ENCODE measurements at regions not wholly inside any gene's neighbourhood (a gene's known extent, or its start where the extent isn't known, plus 50 kb on each side); places are given as distances from the start of the nearest gene placed in this dataset.

DNA sequence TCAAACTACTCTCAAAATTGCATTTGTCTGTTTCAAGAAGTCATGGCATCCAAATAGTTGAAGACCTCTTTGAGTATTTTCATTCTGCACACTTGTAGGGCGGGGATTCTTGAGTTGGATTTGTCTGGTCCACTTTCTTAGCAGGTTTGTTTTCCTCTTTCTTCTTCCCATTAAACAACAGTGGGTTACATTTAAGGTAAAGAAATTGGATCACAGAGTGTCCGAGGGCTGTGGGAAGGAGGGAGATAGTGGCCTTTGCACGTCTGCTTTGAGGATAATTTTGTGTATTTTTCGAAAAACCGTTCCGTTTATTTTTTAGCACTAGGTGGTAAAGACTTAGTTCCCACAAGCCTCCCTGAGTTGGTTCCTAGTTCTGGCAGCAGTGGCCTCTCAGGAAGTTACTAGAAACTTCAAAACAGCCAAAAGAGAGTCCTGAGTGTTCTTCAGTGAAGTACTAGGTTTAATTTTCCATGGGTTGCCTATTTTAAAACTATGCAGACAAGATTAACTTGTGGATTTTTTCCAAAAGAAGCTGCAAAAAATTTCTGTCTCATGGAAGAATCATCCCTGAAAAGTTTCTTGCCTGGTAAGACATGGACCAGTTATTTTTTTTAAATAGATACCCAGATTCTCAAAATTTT lies 107.9 kb downstream of the CDC42EP3 start:
- peaks cover 0 to 4% (median 0%) of the 10 kb centered on the region in 3 donors for H3K4me1 ChIP-seq (ENCODE audit: control insufficient read depth in 3 of 3, insufficient read depth in 3 of 3, low read length in 3 of 3)
- H3K9me3 ChIP-seq (ENCODE audit: control insufficient read depth in 3 of 3, low read length in 3 of 3), result no peaks in the 10 kb centered on the region
- no peak overlapping the region for H3K4me3 ChIP-seq (ENCODE audit: low read length in 3 of 3)
- H3K9ac ChIP-seq (ENCODE audit: low read depth in 1 of 3, low read length in 3 of 3), result no peak overlapping the region
- no peak overlapping the region for H3K27ac ChIP-seq (ENCODE audit: low read depth, low read length)
- H3K36me3 ChIP-seq (ENCODE audit: control insufficient read depth in 3 of 3, insufficient read depth in 3 of 3, low read length in 3 of 3), result no peaks in the 10 kb centered on the region
- no peaks in the 10 kb centered on the region for H3K27me3 ChIP-seq (ENCODE audit: control insufficient read depth in 3 of 3, insufficient read depth in 3 of 3, low read length in 3 of 3)

- H3K9ac ChIP-seq (ENCODE audit: low read depth in 1 of 3, low read length in 3 of 3), result no peak overlapping the region
- H3K36me3 ChIP-seq (ENCODE audit: control insufficient read depth in 3 of 3, insufficient read depth in 3 of 3, low read length in 3 of 3), result no peaks in the 10 kb centered on the region
- no peak overlapping the region for H3K27ac ChIP-seq (ENCODE audit: low read depth, low read length)
- no peak overlapping the region for H3K4me3 ChIP-seq (ENCODE audit: low read length in 3 of 3)
- H3K4me1 ChIP-seq (ENCODE audit: control insufficient read depth in 3 of 3, insufficient read depth in 3 of 3, low read length in 3 of 3), result peaks cover 0 to 4% (median 0%) of the 10 kb centered on the region in 3 donors
- H3K9me3 ChIP-seq (ENCODE audit: control insufficient read depth in 3 of 3, low read length in 3 of 3), result no peaks in the 10 kb centered on the region
- H3K27me3 ChIP-seq (ENCODE audit: control insufficient read depth in 3 of 3, insufficient read depth in 3 of 3, low read length in 3 of 3), result no peaks in the 10 kb centered on the region
These were observed 107.1 kb downstream of the CDC42EP3 start for GRCh38 chr2:37564356-37564755.

DNA sequence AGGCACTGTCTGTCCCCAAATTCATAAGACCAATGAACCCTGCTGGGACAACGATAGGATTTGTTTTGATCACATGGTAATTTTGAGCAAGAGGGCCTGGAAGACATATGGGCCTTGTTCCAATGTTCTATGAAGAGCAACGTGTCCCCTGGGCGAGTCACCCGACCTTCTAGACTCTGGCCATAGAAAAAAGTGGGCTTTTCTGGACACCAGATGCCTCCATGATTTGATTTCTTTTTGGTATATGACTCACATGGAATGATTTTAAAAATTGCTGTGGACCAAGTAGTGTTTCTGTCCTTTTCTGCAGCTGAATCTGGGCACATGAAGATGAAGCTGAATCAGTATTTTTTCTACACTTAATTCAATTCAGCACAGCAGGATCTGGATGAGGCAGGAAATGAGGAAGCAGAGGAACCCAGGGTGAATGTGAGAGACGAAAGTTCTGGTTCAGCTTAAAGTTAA lies 104.9 kb downstream of the CDC42EP3 start:
- Histone ChIP-seq H3K27ac (ENCODE audit: low read depth, low read length) (no peak overlapping the region), H3K9ac (ENCODE audit: low read depth in 1 of 3, low read length in 3 of 3) (no peak overlapping the region), H3K9me3 (ENCODE audit: control insufficient read depth in 3 of 3, low read length in 3 of 3) (no peaks in the 10 kb centered on the region), H3K36me3 (ENCODE audit: control insufficient read depth in 3 of 3, insufficient read depth in 3 of 3, low read length in 3 of 3) (no peaks in the 10 kb centered on the region), H3K27me3 (ENCODE audit: control insufficient read depth in 3 of 3, insufficient read depth in 3 of 3, low read length in 3 of 3) (no peaks in the 10 kb centered on the region), H3K4me3 (ENCODE audit: low read length in 3 of 3) (no peak overlapping the region), H3K4me1 (ENCODE audit: control insufficient read depth in 3 of 3, insufficient read depth in 3 of 3, low read length in 3 of 3) (peaks cover 2 to 11% (median 4%) of the 10 kb centered on the region in 3 donors)

DNA sequence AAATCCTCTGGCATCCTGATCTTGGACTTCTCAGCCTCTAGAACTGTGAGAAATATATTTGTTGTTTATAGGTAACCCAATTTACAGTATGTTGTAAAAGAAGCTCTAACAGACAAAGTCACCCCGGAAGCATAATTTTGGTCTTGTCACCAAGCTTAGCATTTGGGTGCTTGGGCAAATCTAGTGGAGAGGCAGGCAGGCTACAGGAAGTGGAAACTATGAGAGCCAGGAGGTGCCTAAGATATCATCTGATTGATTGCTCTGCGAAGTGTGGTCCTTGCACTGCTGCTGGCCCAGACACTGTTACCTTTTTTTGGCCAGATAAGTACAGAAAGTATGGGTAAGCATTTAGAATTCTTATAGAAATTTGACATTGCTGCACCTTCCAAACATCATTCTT lies 102.9 kb downstream of the CDC42EP3 start:
- H3K27me3 ChIP-seq (ENCODE audit: control insufficient read depth in 3 of 3, insufficient read depth in 3 of 3, low read length in 3 of 3), result no peaks in the 10 kb centered on the region
- no peaks in the 10 kb centered on the region for H3K9me3 ChIP-seq (ENCODE audit: control insufficient read depth in 3 of 3, low read length in 3 of 3)
- no peak overlapping the region for H3K9ac ChIP-seq (ENCODE audit: low read depth in 1 of 3, low read length in 3 of 3)
- peaks cover 2 to 11% (median 4%) of the 10 kb centered on the region in 3 donors for H3K4me1 ChIP-seq (ENCODE audit: control insufficient read depth in 3 of 3, insufficient read depth in 3 of 3, low read length in 3 of 3)
- H3K4me3 ChIP-seq (ENCODE audit: low read length in 3 of 3), result no peak overlapping the region
- H3K36me3 ChIP-seq (ENCODE audit: control insufficient read depth in 3 of 3, insufficient read depth in 3 of 3, low read length in 3 of 3), result no peaks in the 10 kb centered on the region
- no peak overlapping the region for H3K27ac ChIP-seq (ENCODE audit: low read depth, low read length)

- H3K4me1 ChIP-seq (ENCODE audit: control insufficient read depth in 3 of 3, insufficient read depth in 3 of 3, low read length in 3 of 3), result peaks cover 2 to 11% (median 4%) of the 10 kb centered on the region in 3 donors
- H3K27me3 ChIP-seq (ENCODE audit: control insufficient read depth in 3 of 3, insufficient read depth in 3 of 3, low read length in 3 of 3), result no peaks in the 10 kb centered on the region
- H3K27ac ChIP-seq (ENCODE audit: low read depth, low read length), result no peak overlapping the region
- no peaks in the 10 kb centered on the region for H3K9me3 ChIP-seq (ENCODE audit: control insufficient read depth in 3 of 3, low read length in 3 of 3)
- H3K36me3 ChIP-seq (ENCODE audit: control insufficient read depth in 3 of 3, insufficient read depth in 3 of 3, low read length in 3 of 3), result no peaks in the 10 kb centered on the region
- no peak overlapping the region for H3K9ac ChIP-seq (ENCODE audit: low read depth in 1 of 3, low read length in 3 of 3)
- H3K4me3 ChIP-seq (ENCODE audit: low read length in 3 of 3), result no peak overlapping the region
These were observed 102.2 kb downstream of the CDC42EP3 start for GRCh38 chr2:37569131-37569823.

DNA sequence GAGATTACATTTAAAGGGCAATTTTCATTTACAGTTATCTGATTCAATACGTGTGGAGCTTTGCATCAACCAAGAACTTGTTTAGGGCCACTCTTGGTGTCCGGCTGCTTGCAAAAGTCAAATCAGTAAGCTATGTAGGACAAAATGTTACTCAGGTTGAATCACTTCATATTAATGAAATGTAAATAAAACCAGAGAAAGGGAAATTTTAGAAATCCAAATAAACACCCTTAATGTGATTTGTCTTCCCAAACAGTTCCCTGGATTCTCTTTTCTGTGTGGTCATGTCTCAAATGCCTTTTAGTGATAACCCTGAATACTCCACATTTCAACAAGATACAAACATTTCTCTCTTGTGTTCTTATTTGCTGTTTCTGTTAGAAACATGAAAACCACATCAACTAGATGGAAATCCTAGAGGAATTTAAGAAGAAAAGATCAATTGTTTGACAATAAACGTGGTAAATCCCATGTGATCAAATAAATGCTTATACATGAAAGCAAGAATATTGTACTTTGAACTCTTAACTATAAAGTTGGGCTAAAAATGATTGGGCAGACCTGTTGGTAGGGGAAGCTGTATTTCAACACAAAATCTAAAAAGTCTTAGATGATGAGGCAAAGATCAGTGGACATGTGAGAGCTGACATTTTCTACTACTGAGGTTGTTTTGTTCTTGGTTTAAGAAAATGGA lies 101.3 kb downstream of the CDC42EP3 start:
- Histone ChIP-seq H3K27ac (ENCODE audit: low read depth, low read length) (no peak overlapping the region), H3K9ac (ENCODE audit: low read depth in 1 of 3, low read length in 3 of 3) (no peak overlapping the region)

DNA sequence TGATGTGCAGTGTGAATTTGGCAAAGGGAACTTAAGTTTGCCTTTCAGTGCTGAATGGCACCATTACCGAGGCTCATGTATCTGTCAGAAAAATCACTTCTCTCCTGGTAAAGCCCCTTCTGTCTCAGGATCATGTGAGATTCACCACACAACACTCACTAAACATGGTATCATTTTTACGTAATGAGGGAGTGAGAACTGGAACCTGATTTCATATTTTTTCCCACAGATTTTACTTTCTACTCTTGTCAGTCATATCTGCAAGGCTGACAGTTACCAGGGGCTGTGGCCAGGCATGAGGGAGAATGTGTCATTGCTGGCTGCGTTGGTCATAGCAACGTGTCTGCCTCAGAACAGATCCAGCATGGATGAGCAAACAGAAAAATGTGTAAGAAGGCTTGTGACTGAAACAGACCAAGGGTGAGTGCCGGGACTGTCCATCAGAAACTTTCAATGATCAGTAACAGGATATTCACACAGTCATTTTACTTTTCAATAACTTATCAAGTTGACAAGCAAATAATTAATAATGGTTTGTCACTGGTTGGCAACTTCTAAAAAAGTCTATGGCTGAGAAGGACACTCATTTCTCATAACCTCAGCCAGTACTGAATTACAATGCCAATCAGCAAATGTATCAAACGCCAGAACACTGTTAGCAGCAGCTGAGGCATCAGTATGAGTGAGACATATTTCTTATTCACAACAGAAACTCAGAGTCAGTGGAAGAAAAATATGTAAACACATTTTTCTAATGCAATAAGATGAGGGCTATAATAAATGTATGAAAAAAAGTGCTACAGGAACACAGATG lies 100.5 kb downstream of the CDC42EP3 start:
- Histone ChIP-seq H3K4me3 (ENCODE audit: low read length in 3 of 3) (no peak overlapping the region), H3K9me3 (ENCODE audit: control insufficient read depth in 3 of 3, low read length in 3 of 3) (no peaks in the 10 kb centered on the region), H3K4me1 (ENCODE audit: control insufficient read depth in 3 of 3, insufficient read depth in 3 of 3, low read length in 3 of 3) (peaks cover 2 to 11% (median 4%) of the 10 kb centered on the region in 3 donors), H3K9ac (ENCODE audit: low read depth in 1 of 3, low read length in 3 of 3) (no peak overlapping the region), H3K27ac (ENCODE audit: low read depth, low read length) (no peak overlapping the region), H3K36me3 (ENCODE audit: control insufficient read depth in 3 of 3, insufficient read depth in 3 of 3, low read length in 3 of 3) (no peaks in the 10 kb centered on the region), H3K27me3 (ENCODE audit: control insufficient read depth in 3 of 3, insufficient read depth in 3 of 3, low read length in 3 of 3) (no peaks in the 10 kb centered on the region)

More for the DNA sequence above, 101.3 kb downstream of the CDC42EP3 start:
- H3K4me3 ChIP-seq (ENCODE audit: low read length in 3 of 3), result no peak overlapping the region
- H3K4me1 ChIP-seq (ENCODE audit: control insufficient read depth in 3 of 3, insufficient read depth in 3 of 3, low read length in 3 of 3), result peaks cover 2 to 11% (median 4%) of the 10 kb centered on the region in 3 donors
- H3K27me3 ChIP-seq (ENCODE audit: control insufficient read depth in 3 of 3, insufficient read depth in 3 of 3, low read length in 3 of 3), result no peaks in the 10 kb centered on the region
- no peaks in the 10 kb centered on the region for H3K9me3 ChIP-seq (ENCODE audit: control insufficient read depth in 3 of 3, low read length in 3 of 3)
- H3K36me3 ChIP-seq (ENCODE audit: control insufficient read depth in 3 of 3, insufficient read depth in 3 of 3, low read length in 3 of 3), result no peaks in the 10 kb centered on the region

DNA sequence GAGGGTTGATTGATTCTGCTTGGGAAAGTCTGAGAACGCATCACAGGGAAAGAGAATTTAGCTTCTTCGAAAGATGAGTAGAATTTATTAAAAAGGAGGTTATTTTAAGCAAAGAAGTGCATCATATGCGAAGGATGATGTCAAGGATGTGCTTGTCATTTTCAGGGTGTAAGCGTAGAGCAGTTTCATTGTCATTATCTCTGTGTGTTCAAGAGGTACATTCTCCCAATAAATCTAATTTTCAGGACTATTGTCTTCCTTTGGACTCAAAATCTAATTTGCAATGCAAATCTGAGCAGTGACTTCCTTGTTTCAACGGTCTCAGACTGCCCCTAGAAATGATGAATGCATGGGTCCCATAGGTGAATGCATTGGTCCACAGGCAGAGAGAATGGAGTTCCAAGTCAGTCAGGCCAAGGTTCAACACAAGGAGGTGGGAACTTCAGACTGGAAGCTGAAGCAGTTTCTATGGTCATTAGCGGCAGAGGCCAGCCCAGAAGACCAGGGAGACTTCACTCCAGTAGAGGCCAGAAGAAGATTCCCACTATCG lies 99.8 kb downstream of the CDC42EP3 start:
- Histone ChIP-seq H3K27ac (ENCODE audit: low read depth, low read length) (no peak overlapping the region), H3K36me3 (ENCODE audit: control insufficient read depth in 3 of 3, insufficient read depth in 3 of 3, low read length in 3 of 3) (no peaks in the 10 kb centered on the region), H3K9me3 (ENCODE audit: control insufficient read depth in 3 of 3, low read length in 3 of 3) (no peaks in the 10 kb centered on the region), H3K27me3 (ENCODE audit: control insufficient read depth in 3 of 3, insufficient read depth in 3 of 3, low read length in 3 of 3) (no peaks in the 10 kb centered on the region), H3K4me1 (ENCODE audit: control insufficient read depth in 3 of 3, insufficient read depth in 3 of 3, low read length in 3 of 3) (peaks cover 2 to 7% (median 4%) of the 10 kb centered on the region in 3 donors), H3K4me3 (ENCODE audit: low read length in 3 of 3) (no peak overlapping the region), H3K9ac (ENCODE audit: low read depth in 1 of 3, low read length in 3 of 3) (no peak overlapping the region)

- H3K9me3 ChIP-seq (ENCODE audit: control insufficient read depth in 3 of 3, low read length in 3 of 3), result no peaks in the 10 kb centered on the region
- no peaks in the 10 kb centered on the region for H3K36me3 ChIP-seq (ENCODE audit: control insufficient read depth in 3 of 3, insufficient read depth in 3 of 3, low read length in 3 of 3)
- H3K4me3 ChIP-seq (ENCODE audit: low read length in 3 of 3), result no peak overlapping the region
- no peak overlapping the region for H3K9ac ChIP-seq (ENCODE audit: low read depth in 1 of 3, low read length in 3 of 3)
- H3K27me3 ChIP-seq (ENCODE audit: control insufficient read depth in 3 of 3, insufficient read depth in 3 of 3, low read length in 3 of 3), result no peaks in the 10 kb centered on the region
- peaks cover 2 to 7% (median 4%) of the 10 kb centered on the region in 3 donors for H3K4me1 ChIP-seq (ENCODE audit: control insufficient read depth in 3 of 3, insufficient read depth in 3 of 3, low read length in 3 of 3)
- no peak overlapping the region for H3K27ac ChIP-seq (ENCODE audit: low read depth, low read length)
These were observed 97.7 kb downstream of the CDC42EP3 start for GRCh38 chr2:37573451-37574388.
